Activated B cell treated with CpG ODN at 0.5 μM for 24 hours (primary cell): ENCODE measurements at regions not wholly inside any gene's neighbourhood (a gene's known extent, or its start where the extent isn't known, plus 50 kb on each side); places are given as distances from the start of the nearest gene placed in this dataset.

Source experiments
- ATAC-seq: fragments of 200-7000 bp; cut with Tn5 transposase; one replicate; pipeline ENCODE4 v1.10.0; 2021; ENCODE audit warnings: low read depth, mild to moderate bottlenecking, moderate library complexity
- CTCF ChIA-PET: fragments of 350-600 bp; sonication (Branson Sonifier 250); formaldehyde crosslinking; loops from one replicate; lab custom pipeline; 2021; ENCODE audit warnings: antibody characterized with exemption; lab: Charles Lee
- POLR2A ChIA-PET: fragments of 350-600 bp; sonication (Branson Sonifier 250); formaldehyde crosslinking; loops from one replicate; lab custom pipeline; 2021; ENCODE audit warnings: antibody characterized with exemption; lab: Charles Lee
- DNase-seq: peaks from one replicate; pipeline ENCODE4 v3.0.0; 2022
- H3K27ac Mint-ChIP-seq: one replicate; pipeline ENCODE4 v1.8.0; 2020; ENCODE audit warnings: mixed read lengths
- H3K27me3 Mint-ChIP-seq: one replicate; pipeline ENCODE4 v1.8.0; 2021; ENCODE audit warnings: mixed read lengths
- H3K36me3 Mint-ChIP-seq: one replicate; pipeline ENCODE4 v1.8.0; 2021; ENCODE audit warnings: low read depth, mixed read lengths
- H3K4me1 Mint-ChIP-seq: one replicate; pipeline ENCODE4 v1.8.0; 2021; ENCODE audit warnings: mixed read lengths
- H3K4me3 Mint-ChIP-seq: one replicate; pipeline ENCODE4 v1.8.0; 2020; ENCODE audit warnings: mild to moderate bottlenecking, mixed read lengths
- H3K9me3 Mint-ChIP-seq: one replicate; pipeline ENCODE4 v1.8.0; 2020; ENCODE audit warnings: mixed read lengths
- CTCF ChIP-seq: fragments of 200-600 bp; IDR thresholded peaks from one replicate; pipeline ENCODE4 v1.8.0; 2022; ENCODE audit warnings: antibody characterized with exemption, mild to moderate bottlenecking
- intact Hi-C: fragments of 100-400 bp; cut with micrococcal nuclease; formaldehyde crosslinking; loops from one replicate; pipeline ENCODE4 v1.15.1; 2024

DNA sequence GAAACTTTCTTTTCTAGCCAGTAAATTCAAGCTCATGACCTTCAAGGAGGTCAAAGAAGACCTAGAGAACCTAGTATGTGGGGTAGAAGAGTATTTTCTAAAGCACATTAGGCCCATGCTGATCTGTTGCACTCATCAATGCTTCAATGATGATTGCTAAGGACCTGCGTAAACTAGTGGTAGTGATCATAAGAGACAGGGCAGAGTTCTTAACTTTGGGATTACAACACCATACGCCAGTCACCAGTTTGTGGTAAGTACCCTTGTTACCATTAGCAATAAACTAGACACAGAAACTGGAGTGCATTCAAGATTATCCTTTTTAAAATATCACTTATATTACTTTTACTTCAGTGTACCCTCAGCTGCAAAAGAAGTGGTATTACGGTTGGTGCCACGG lies 490.3 kb downstream of the BUD13 start:
- Mint-ChIP-seq H3K27ac (no peak overlapping the region), H3K36me3 (no peaks in the 10 kb centered on the region), H3K4me1 (no peaks in the 10 kb centered on the region), H3K4me3 (no peak overlapping the region), H3K27me3 (peaks cover 3% of the 10 kb centered on the region), H3K9me3 (no peaks in the 10 kb centered on the region)
- no peak for ATAC-seq
- no peak for DNase-seq
- no peak for TF ChIP-seq CTCF
- CTCF ChIA-PET, result no interaction called here
- POLR2A ChIA-PET, result no interaction called here
- intact Hi-C loops, result no loop called here

GRCh38 chr11:116281173-116282160 lies 491.3 kb downstream of the BUD13 start:
- no peak for ATAC-seq
- TF ChIP-seq CTCF, result no peak
- CTCF ChIA-PET, result no interaction called here
- no peaks in the 10 kb centered on the region for H3K36me3 Mint-ChIP-seq
- no peaks in the 10 kb centered on the region for H3K4me1 Mint-ChIP-seq
- intact Hi-C loops, result no loop called here
- peaks cover 3% of the 10 kb centered on the region for H3K27me3 Mint-ChIP-seq
- DNase-seq, result no peak
- H3K9me3 Mint-ChIP-seq, result no peaks in the 10 kb centered on the region
- no peak overlapping the region for H3K27ac Mint-ChIP-seq
- POLR2A ChIA-PET, result no interaction called here
- H3K4me3 Mint-ChIP-seq, result no peak overlapping the region

DNA sequence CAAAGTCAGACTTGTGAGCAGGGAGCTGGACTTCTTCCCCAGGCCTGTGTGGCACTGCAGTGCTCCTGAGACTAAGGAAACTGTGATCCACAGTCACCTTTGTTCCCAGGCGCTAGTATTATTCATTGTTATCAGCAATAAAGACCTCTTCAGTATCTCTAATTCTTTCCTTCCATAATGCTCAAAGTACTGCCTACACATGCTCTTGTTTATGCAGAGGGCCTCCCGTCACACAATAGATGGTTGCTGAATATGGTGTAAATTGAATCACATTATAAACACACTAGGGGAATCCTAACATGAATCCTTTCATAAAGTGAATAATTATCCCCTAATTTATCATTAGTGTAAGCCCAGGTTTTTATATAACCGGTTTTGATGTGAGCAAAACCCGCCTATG lies 493.3 kb downstream of the BUD13 start:
- H3K4me1 Mint-ChIP-seq, result no peaks in the 10 kb centered on the region
- H3K9me3 Mint-ChIP-seq, result no peaks in the 10 kb centered on the region
- no peak for TF ChIP-seq CTCF
- ChIA-PET POLR2A (no interaction called here), CTCF (no interaction called here)
- intact Hi-C loops, result loop anchor here (10.0 kb wide), 1 partner anchor 415 kb away; no protein-coding TSS in a partner anchor
- H3K27me3 Mint-ChIP-seq, result peaks cover 3% of the 10 kb centered on the region
- no peak overlapping the region for H3K27ac Mint-ChIP-seq
- DNase-seq (no peak), ATAC-seq (no peak)
- no peak overlapping the region for H3K4me3 Mint-ChIP-seq
- no peaks in the 10 kb centered on the region for H3K36me3 Mint-ChIP-seq

DNA sequence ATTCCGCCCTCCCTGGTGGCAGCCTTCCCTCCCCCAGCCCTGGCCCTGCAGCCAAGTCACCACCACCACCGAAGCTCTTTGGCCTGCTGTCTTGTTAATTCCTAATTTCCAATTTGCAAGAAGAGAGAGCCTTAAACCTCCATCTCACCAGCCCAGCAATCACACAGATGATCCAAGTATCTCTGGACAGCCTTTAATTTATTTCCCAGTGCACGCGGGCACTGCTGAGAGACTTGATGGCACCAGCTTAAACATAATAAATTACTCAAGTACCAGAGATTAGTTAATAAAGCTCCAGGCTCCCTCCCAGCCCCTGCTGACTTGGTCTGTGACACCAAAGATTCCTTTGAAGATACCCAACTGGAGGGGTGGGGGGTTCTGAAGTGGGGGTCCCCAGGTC lies 494.7 kb downstream of the BUD13 start:
- ChIA-PET CTCF (no interaction called here), POLR2A (no interaction called here)
- intact Hi-C loops, result loop anchor here (10.0 kb wide), 1 partner anchor 417 kb away; no protein-coding TSS in a partner anchor
- DNase-seq (no peak), ATAC-seq (no peak)
- Mint-ChIP-seq H3K27me3 (peaks cover 7% of the 10 kb centered on the region), H3K36me3 (no peaks in the 10 kb centered on the region), H3K4me3 (no peak overlapping the region), H3K27ac (no peak overlapping the region), H3K4me1 (no peaks in the 10 kb centered on the region), H3K9me3 (no peaks in the 10 kb centered on the region)
- TF ChIP-seq CTCF, result no peak
